ENCODE measurements at regions not wholly inside any gene's neighbourhood (a gene's known extent, or its start where the extent isn't known, plus 50 kb on each side); places are given as distances from the start of the nearest gene placed in this dataset.

DNA sequence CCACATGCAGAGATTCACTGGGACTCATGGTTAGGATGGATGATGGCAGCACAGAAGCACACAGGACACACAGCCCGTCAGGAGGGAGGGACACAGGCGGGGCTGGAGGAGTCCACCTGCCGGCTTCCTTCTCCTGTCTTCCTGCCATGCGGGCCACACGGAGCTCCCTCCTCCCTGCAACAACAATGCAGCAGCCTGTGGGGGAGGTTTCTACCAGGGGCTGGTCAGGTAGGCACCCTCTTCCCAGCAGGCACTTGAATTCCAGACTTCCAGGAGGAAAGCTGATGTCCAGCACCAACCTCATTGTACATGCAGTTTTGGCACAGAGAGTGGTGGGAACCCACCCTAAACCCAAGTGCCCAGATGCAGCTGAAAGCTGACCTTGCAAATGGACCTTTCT, 341.2 kb downstream of the GLRX3 start:
- Histone ChIP-seq H3K36me3 (ENCODE audit: low read depth, low read length) (no peaks in the 10 kb centered on the region), H3K9me3 (ENCODE audit: low read length) (no peaks in the 10 kb centered on the region), H3K9ac (ENCODE audit: low read length) (no peak overlapping the region), H3K4me1 (ENCODE audit: insufficient read depth, low read length) (no peaks in the 10 kb centered on the region), H3K27me3 (ENCODE audit: low read length) (no peaks in the 10 kb centered on the region), H3K9me2 (replicated peaks; ENCODE audit: low read length) (no peaks in the 10 kb centered on the region), H4K20me1 (ENCODE audit: low read length) (no peaks in the 10 kb centered on the region), H2AFZ (ENCODE audit: low read length) (no peak overlapping the region), H3K79me2 (ENCODE audit: low read length) (no peaks in the 10 kb centered on the region), H3F3A (ENCODE audit: low read length, unreplicated experiment) (no peaks in the 10 kb centered on the region), H3K4me2 (ENCODE audit: low read length) (no peak overlapping the region), H3K4me3 (ENCODE audit: low read length) (no peak overlapping the region), H3K27ac (ENCODE audit: low read length) (no peak overlapping the region)
- CTCF ChIA-PET = no interaction called here
- BruUV-seq (replicated peaks) = no TSS peak
- no peak for DNase-seq
- TF ChIP-seq, protein P1, sequence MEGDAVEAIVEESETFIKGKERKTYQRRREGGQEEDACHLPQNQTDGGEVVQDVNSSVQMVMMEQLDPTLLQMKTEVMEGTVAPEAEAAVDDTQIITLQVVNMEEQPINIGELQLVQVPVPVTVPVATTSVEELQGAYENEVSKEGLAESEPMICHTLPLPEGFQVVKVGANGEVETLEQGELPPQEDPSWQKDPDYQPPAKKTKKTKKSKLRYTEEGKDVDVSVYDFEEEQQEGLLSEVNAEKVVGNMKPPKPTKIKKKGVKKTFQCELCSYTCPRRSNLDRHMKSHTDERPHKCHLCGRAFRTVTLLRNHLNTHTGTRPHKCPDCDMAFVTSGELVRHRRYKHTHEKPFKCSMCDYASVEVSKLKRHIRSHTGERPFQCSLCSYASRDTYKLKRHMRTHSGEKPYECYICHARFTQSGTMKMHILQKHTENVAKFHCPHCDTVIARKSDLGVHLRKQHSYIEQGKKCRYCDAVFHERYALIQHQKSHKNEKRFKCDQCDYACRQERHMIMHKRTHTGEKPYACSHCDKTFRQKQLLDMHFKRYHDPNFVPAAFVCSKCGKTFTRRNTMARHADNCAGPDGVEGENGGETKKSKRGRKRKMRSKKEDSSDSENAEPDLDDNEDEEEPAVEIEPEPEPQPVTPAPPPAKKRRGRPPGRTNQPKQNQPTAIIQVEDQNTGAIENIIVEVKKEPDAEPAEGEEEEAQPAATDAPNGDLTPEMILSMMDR (conservative IDR thresholded peaks at IDR 0.05; ENCODE audit: low read depth, low read length) = no peak
- TF ChIP-seq EZH2phosphoT487 (IDR thresholded peaks at IDR 0.05; ENCODE audit: borderline replicate concordance, low read length) (no peak), EZH2 (IDR thresholded peaks at IDR 0.05; ENCODE audit: low read length, unreplicated experiment) (no peak)
- intact Hi-C loops (cut with micrococcal nuclease) = no loop called here
- no peak for ATAC-seq
- POLR2A ChIA-PET (ENCODE audit: unreplicated experiment) = no interaction called here

GRCh38 chr10:130479146-130479545, 343.0 kb downstream of the GLRX3 start:
- no peak overlapping the region for H3K4me3 ChIP-seq (ENCODE audit: low read length)
- no peaks in the 10 kb centered on the region for H3K9me3 ChIP-seq (ENCODE audit: low read length)
- intact Hi-C loops (cut with micrococcal nuclease) = no loop called here
- H2AFZ ChIP-seq (ENCODE audit: low read length) = no peak overlapping the region
- H3F3A ChIP-seq (ENCODE audit: low read length, unreplicated experiment) = no peaks in the 10 kb centered on the region
- no peaks in the 10 kb centered on the region for H3K4me1 ChIP-seq (ENCODE audit: insufficient read depth, low read length)
- no peaks in the 10 kb centered on the region for H3K79me2 ChIP-seq (ENCODE audit: low read length)
- H3K4me2 ChIP-seq (ENCODE audit: low read length) = no peak overlapping the region
- H3K27me3 ChIP-seq (ENCODE audit: low read length) = no peaks in the 10 kb centered on the region
- ATAC-seq = no peak
- H3K9ac ChIP-seq (ENCODE audit: low read length) = no peak overlapping the region
- no peak for DNase-seq
- TF ChIP-seq EZH2 (IDR thresholded peaks at IDR 0.05; ENCODE audit: low read length, unreplicated experiment) = no peak
- TF ChIP-seq, protein P1 (conservative IDR thresholded peaks at IDR 0.05; ENCODE audit: low read depth, low read length) = no peak
- TF ChIP-seq EZH2phosphoT487 (IDR thresholded peaks at IDR 0.05; ENCODE audit: borderline replicate concordance, low read length) = no peak
- ChIA-PET CTCF (no interaction called here), POLR2A (ENCODE audit: unreplicated experiment) (no interaction called here)
- no peak overlapping the region for H3K27ac ChIP-seq (ENCODE audit: low read length)
- no peaks in the 10 kb centered on the region for H4K20me1 ChIP-seq (ENCODE audit: low read length)
- no peaks in the 10 kb centered on the region for H3K9me2 ChIP-seq (replicated peaks; ENCODE audit: low read length)
- BruUV-seq (replicated peaks) = no TSS peak
- H3K36me3 ChIP-seq (ENCODE audit: low read depth, low read length) = no peaks in the 10 kb centered on the region

DNA sequence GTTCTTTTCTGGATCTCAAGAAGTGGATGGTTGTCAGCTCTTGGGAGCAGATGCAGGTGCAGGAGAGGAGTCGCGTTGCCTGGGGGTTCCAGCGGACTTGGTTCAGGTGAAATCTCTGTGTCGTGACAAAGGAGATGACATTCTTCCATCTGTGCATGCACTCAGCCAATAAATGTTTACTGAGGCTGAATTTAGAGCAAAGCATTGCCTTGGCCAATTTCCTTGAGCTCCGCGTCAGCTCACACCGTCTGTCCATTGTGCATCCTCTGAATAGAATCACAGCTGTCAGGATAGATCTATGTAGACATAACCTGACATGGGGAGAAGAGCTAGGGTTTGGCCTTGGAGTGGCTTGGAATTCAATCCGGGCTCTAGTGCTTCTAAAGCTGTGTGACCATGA, 343.7 kb downstream of the GLRX3 start:
- no peaks in the 10 kb centered on the region for H3K36me3 ChIP-seq (ENCODE audit: low read depth, low read length)
- H3K79me2 ChIP-seq (ENCODE audit: low read length) = no peaks in the 10 kb centered on the region
- ChIA-PET CTCF (no interaction called here), POLR2A (ENCODE audit: unreplicated experiment) (no interaction called here)
- H3F3A ChIP-seq (ENCODE audit: low read length, unreplicated experiment) = no peaks in the 10 kb centered on the region
- H4K20me1 ChIP-seq (ENCODE audit: low read length) = no peaks in the 10 kb centered on the region
- H3K4me2 ChIP-seq (ENCODE audit: low read length) = no peak overlapping the region
- no peak overlapping the region for H2AFZ ChIP-seq (ENCODE audit: low read length)
- H3K27ac ChIP-seq (ENCODE audit: low read length) = no peak overlapping the region
- intact Hi-C loops (cut with micrococcal nuclease) = no loop called here
- BruUV-seq (replicated peaks) = no TSS peak
- no peak for ATAC-seq
- H3K4me1 ChIP-seq (ENCODE audit: insufficient read depth, low read length) = no peaks in the 10 kb centered on the region
- no peaks in the 10 kb centered on the region for H3K27me3 ChIP-seq (ENCODE audit: low read length)
- no peaks in the 10 kb centered on the region for H3K9me3 ChIP-seq (ENCODE audit: low read length)
- no peak overlapping the region for H3K4me3 ChIP-seq (ENCODE audit: low read length)
- H3K9me2 ChIP-seq (replicated peaks; ENCODE audit: low read length) = no peaks in the 10 kb centered on the region
- H3K9ac ChIP-seq (ENCODE audit: low read length) = no peak overlapping the region
- no peak for TF ChIP-seq EZH2phosphoT487 (IDR thresholded peaks at IDR 0.05; ENCODE audit: borderline replicate concordance, low read length)
- TF ChIP-seq, protein P1 (conservative IDR thresholded peaks at IDR 0.05; ENCODE audit: low read depth, low read length) = no peak
- no peak for TF ChIP-seq EZH2 (IDR thresholded peaks at IDR 0.05; ENCODE audit: low read length, unreplicated experiment)
- DNase-seq = no peak
